Parathyroid adenoma (tissue), 2 donors: ENCODE measurements at regions not wholly inside any gene's neighbourhood (a gene's known extent, or its start where the extent isn't known, plus 50 kb on each side); places are given as distances from the start of the nearest gene placed in this dataset.

Experiments
- H2AFZ ChIP-seq: fragments of 300-600 bp; sonication (generic); one replicate; pipeline ENCODE4 v1.7.0; 2017; ENCODE audit warnings: antibody characterized with exemption, mild to moderate bottlenecking
- H3K27ac ChIP-seq: fragments of 300-600 bp; sonication (generic); one replicate; pipeline ENCODE4 v1.7.0; 2017
- H3K27me3 ChIP-seq: fragments of 300-600 bp; sonication (generic); one replicate; pipeline ENCODE4 v1.7.0; 2017; ENCODE audit warnings: low read length; ENCODE audit not compliant: control insufficient read depth, insufficient read depth
- H3K36me3 ChIP-seq: fragments of 300-600 bp; sonication (generic); one replicate; pipeline ENCODE4 v1.7.0; 2017; ENCODE audit warnings: low read length; ENCODE audit not compliant: control insufficient read depth, insufficient read depth
- H3K4me1 ChIP-seq: fragments of 300-600 bp; sonication (generic); one replicate; pipeline ENCODE4 v1.7.0; 2017; ENCODE audit warnings: control low read depth
- H3K4me2 ChIP-seq: fragments of 300-600 bp; sonication (generic); one replicate; pipeline ENCODE4 v1.7.0; 2017; ENCODE audit warnings: low read length
- H3K4me3 ChIP-seq: fragments of 300-600 bp; sonication (generic); one replicate; pipeline ENCODE4 v1.7.0; 2017; ENCODE audit warnings: low read depth, low read length
- H3K79me2 ChIP-seq: fragments of 300-600 bp; sonication (generic); one replicate; pipeline ENCODE4 v1.7.0; 2017; ENCODE audit warnings: control low read depth
- H3K9ac ChIP-seq: fragments of 300-600 bp; sonication (generic); one replicate; pipeline ENCODE4 v1.7.0; 2017; ENCODE audit warnings: mild to moderate bottlenecking
- H3K9me3 ChIP-seq: fragments of 300-600 bp; sonication (generic); one replicate; pipeline ENCODE4 v1.7.0; 2017; ENCODE audit warnings: low read length; ENCODE audit not compliant: control insufficient read depth
- CTCF ChIP-seq: fragments of 300-600 bp; sonication (generic); IDR thresholded peaks from one replicate; pipeline ENCODE4 v1.7.0; 2017; ENCODE audit warnings: antibody characterized with exemption, mild to moderate bottlenecking
- donor health status: primary hyperparathyroidism.

- no peaks in the 10 kb centered on the region for H3K79me2 ChIP-seq
- no peaks in the 10 kb centered on the region for H3K36me3 ChIP-seq
- H3K27ac ChIP-seq: no peak overlapping the region
- no peak overlapping the region for H3K4me3 ChIP-seq
- H3K4me2 ChIP-seq: no peak overlapping the region
- H3K4me1 ChIP-seq: no peaks in the 10 kb centered on the region
- no peaks in the 10 kb centered on the region for H3K27me3 ChIP-seq
- H3K9ac ChIP-seq: no peak overlapping the region
- H2AFZ ChIP-seq: no peak overlapping the region
- no peak for TF ChIP-seq CTCF
- H3K9me3 ChIP-seq: no peaks in the 10 kb centered on the region
Observed at GRCh38 chr15:81633889-81634288, 259.9 kb upstream of the TMC3 start.

- no peaks in the 10 kb centered on the region for H3K79me2 ChIP-seq
- no peak for TF ChIP-seq CTCF
- no peak overlapping the region for H3K27ac ChIP-seq
- no peaks in the 10 kb centered on the region for H3K27me3 ChIP-seq
- no peaks in the 10 kb centered on the region for H3K36me3 ChIP-seq
- no peak overlapping the region for H3K9ac ChIP-seq
- no peak overlapping the region for H3K4me2 ChIP-seq
- H3K4me3 ChIP-seq: no peak overlapping the region
- H3K9me3 ChIP-seq: no peaks in the 10 kb centered on the region
- no peak overlapping the region for H2AFZ ChIP-seq
- H3K4me1 ChIP-seq: no peaks in the 10 kb centered on the region
Observed at GRCh38 chr15:81625896-81626295, 251.9 kb upstream of the TMC3 start.

- no peak for TF ChIP-seq CTCF
Observed at GRCh38 chr15:81619002-81619401, 245.0 kb upstream of the TMC3 start.

GRCh38 chr15:81612631-81613030 lies 238.6 kb upstream of the TMC3 start:
- Histone ChIP-seq H3K4me2 (no peak overlapping the region), H3K9ac (no peak overlapping the region), H3K4me3 (no peak overlapping the region), H3K36me3 (no peaks in the 10 kb centered on the region), H3K4me1 (no peaks in the 10 kb centered on the region), H3K27ac (no peak overlapping the region), H3K27me3 (no peaks in the 10 kb centered on the region), H3K79me2 (no peaks in the 10 kb centered on the region), H2AFZ (no peak overlapping the region), H3K9me3 (no peaks in the 10 kb centered on the region)
- TF ChIP-seq CTCF: no peak

More at GRCh38 chr15:81619002-81619401, 245.0 kb upstream of the TMC3 start:
- Histone ChIP-seq H3K4me2 (no peak overlapping the region), H3K36me3 (no peaks in the 10 kb centered on the region), H3K27me3 (no peaks in the 10 kb centered on the region), H3K9ac (no peak overlapping the region), H3K4me1 (no peaks in the 10 kb centered on the region), H3K4me3 (no peak overlapping the region), H3K27ac (no peak overlapping the region), H3K79me2 (no peaks in the 10 kb centered on the region), H3K9me3 (no peaks in the 10 kb centered on the region), H2AFZ (no peak overlapping the region)

- Histone ChIP-seq H3K27ac (no peak overlapping the region), H3K36me3 (no peaks in the 10 kb centered on the region), H3K4me3 (no peak overlapping the region), H3K4me2 (no peak overlapping the region), H3K9ac (no peak overlapping the region), H2AFZ (no peak overlapping the region), H3K79me2 (no peaks in the 10 kb centered on the region), H3K27me3 (no peaks in the 10 kb centered on the region), H3K4me1 (no peaks in the 10 kb centered on the region), H3K9me3 (no peaks in the 10 kb centered on the region)
- no peak for TF ChIP-seq CTCF
Observed at GRCh38 chr15:81611679-81612078, 237.7 kb upstream of the TMC3 start.
